HEK293 (cell line): ENCODE measurements at regions not wholly inside any gene's neighbourhood (a gene's known extent, or its start where the extent isn't known, plus 50 kb on each side); places are given as distances from the start of the nearest gene placed in this dataset.

Experiments
- CTCF ChIA-PET: fragments of 350-600 bp; formaldehyde crosslinking; extraction: SDS; loops from one replicate; lab custom pipeline; 2021; ENCODE audit warnings: antibody characterized with exemption; lab: Yijun Ruan, JAX
- POLR2A ChIA-PET: fragments of 300-600 bp; formaldehyde crosslinking; extraction: SDS; loops from one replicate; lab custom pipeline; 2020; ENCODE audit warnings: antibody characterized with exemption, inconsistent platforms; lab: Yijun Ruan, JAX
- H3K27ac ChIP-seq: fragments of 200-500 bp; sonication (Bioruptor generic); 2 replicates; pipeline ENCODE4 v1.5.1; 2014; ENCODE audit warnings: low read depth, low read length, control low read depth, inconsistent platforms; ENCODE audit errors: extremely low read depth
- H3K36me3 ChIP-seq, 2 experiments: fragments of 200-500 bp in 1 of 2; sonication (Bioruptor generic) in 1 of 2; 1 replicate in 1 of 2; 2 replicates in 1 of 2; pipeline ENCODE4 v1.5.1; 2014 to 2017; ENCODE audit warnings: inconsistent platforms in 2 of 2, low read length in 2 of 2; ENCODE audit not compliant: control insufficient read depth in 2 of 2, insufficient read depth in 1 of 2
- H3K4me1 ChIP-seq: fragments of 200-500 bp; sonication (Bioruptor generic); 2 replicates; pipeline ENCODE4 v1.5.1; 2014; ENCODE audit warnings: mild to moderate bottlenecking, low read length, inconsistent platforms; ENCODE audit not compliant: control insufficient read depth, insufficient read depth
- H3K4me3 ChIP-seq: 2 replicates; pipeline ENCODE4 v1.5.1; 2011; ENCODE audit warnings: low read depth, mild to moderate bottlenecking, control low read depth, low read length, moderate library complexity
- H3K9me3 ChIP-seq: fragments of 200-500 bp; sonication (Bioruptor generic); 2 replicates; pipeline ENCODE4 v1.5.1; 2014; ENCODE audit warnings: low read depth, low read length, inconsistent platforms; ENCODE audit not compliant: control insufficient read depth, insufficient read depth
- HOXD13 ChIP-seq: sonication (generic); formaldehyde crosslinking; IDR thresholded peaks from 2 replicates; pipeline ENCODE4 v1.8.0; 2022; ENCODE audit warnings: missing genetic modification reagents, borderline replicate concordance
- KLF1 ChIP-seq: fragments of 450-650 bp; formaldehyde crosslinking; IDR thresholded peaks from 2 replicates; pipeline ENCODE4 v1.5.1; 2016; ENCODE audit warnings: missing biosample characterization, missing genetic modification characterization
- KLF8 ChIP-seq: fragments of 450-650 bp; formaldehyde crosslinking; IDR thresholded peaks from 2 replicates; pipeline ENCODE4 v1.5.1; 2016; ENCODE audit warnings: missing biosample characterization, missing genetic modification characterization
- MEIS1 ChIP-seq: sonication (generic); formaldehyde crosslinking; IDR thresholded peaks from 2 replicates; pipeline ENCODE4 v1.8.1; 2022; ENCODE audit warnings: missing genetic modification reagents, mild to moderate bottlenecking, borderline replicate concordance
- PRDM1 ChIP-seq: fragments of 450-650 bp; formaldehyde crosslinking; IDR thresholded peaks from 2 replicates; pipeline ENCODE4; 2016; ENCODE audit warnings: missing biosample characterization, missing genetic modification characterization
- SCRT1 ChIP-seq: fragments of 450-650 bp; formaldehyde crosslinking; IDR thresholded peaks from 2 replicates; pipeline ENCODE4 v1.5.1; 2016; ENCODE audit warnings: missing biosample characterization, missing genetic modification characterization, borderline replicate concordance
- SP2 ChIP-seq: fragments of 450-650 bp; formaldehyde crosslinking; IDR thresholded peaks from 2 replicates; pipeline ENCODE4 v1.5.1; 2016; ENCODE audit warnings: missing biosample characterization, missing genetic modification characterization
- ZBTB1 ChIP-seq: fragments of 450-650 bp; formaldehyde crosslinking; IDR thresholded peaks from 2 replicates; pipeline ENCODE4 v1.5.1; 2016; ENCODE audit warnings: missing biosample characterization, missing genetic modification characterization
- ZBTB21 ChIP-seq: fragments of 450-650 bp; formaldehyde crosslinking; IDR thresholded peaks from 2 replicates; pipeline ENCODE4 v1.5.1; 2017; ENCODE audit warnings: missing biosample characterization, missing genetic modification characterization
- ZFP69B ChIP-seq: fragments of 450-650 bp; formaldehyde crosslinking; IDR thresholded peaks from 2 replicates; pipeline ENCODE4 v1.5.1; 2016; ENCODE audit warnings: missing biosample characterization, missing genetic modification characterization
- ZNF114 ChIP-seq: fragments of 450-650 bp; formaldehyde crosslinking; IDR thresholded peaks from 2 replicates; pipeline ENCODE4 v1.5.0; 2017; ENCODE audit warnings: missing biosample characterization, missing genetic modification characterization
- ZNF121 ChIP-seq: fragments of 450-650 bp; formaldehyde crosslinking; IDR thresholded peaks from 2 replicates; pipeline ENCODE4 v1.5.1; 2016; ENCODE audit warnings: missing biosample characterization, missing genetic modification characterization
- ZNF157 ChIP-seq: fragments of 450-650 bp; formaldehyde crosslinking; IDR thresholded peaks from 2 replicates; pipeline ENCODE4 v1.5.1; 2016; ENCODE audit warnings: missing biosample characterization, missing genetic modification characterization
- ZNF16 ChIP-seq: fragments of 450-650 bp; formaldehyde crosslinking; IDR thresholded peaks from 2 replicates; pipeline ENCODE4 v1.5.1; 2016; ENCODE audit warnings: low read depth, missing biosample characterization, missing genetic modification characterization
- ZNF169 ChIP-seq: fragments of 450-650 bp; formaldehyde crosslinking; IDR thresholded peaks from 2 replicates; pipeline ENCODE4 v1.5.1; 2016; ENCODE audit warnings: missing biosample characterization, missing genetic modification characterization
- ZNF335 ChIP-seq: fragments of 450-650 bp; formaldehyde crosslinking; conservative IDR thresholded peaks from 2 replicates; pipeline ENCODE4 v1.5.1; 2016; ENCODE audit warnings: missing biosample characterization, missing genetic modification characterization
- ZNF37A ChIP-seq: fragments of 450-650 bp; IDR thresholded peaks from 2 replicates; pipeline ENCODE4 v1.5.1; 2018; ENCODE audit warnings: missing biosample characterization, missing genetic modification characterization
- ZNF404 ChIP-seq: fragments of 450-650 bp; formaldehyde crosslinking; IDR thresholded peaks from 2 replicates; pipeline ENCODE4 v1.5.1; 2017; ENCODE audit warnings: missing biosample characterization, missing genetic modification characterization
- ZNF416 ChIP-seq: fragments of 450-650 bp; formaldehyde crosslinking; IDR thresholded peaks from 2 replicates; pipeline ENCODE4 v1.5.1; 2016; ENCODE audit warnings: missing biosample characterization, missing genetic modification characterization
- ZNF514 ChIP-seq: fragments of 450-650 bp; formaldehyde crosslinking; IDR thresholded peaks from 2 replicates; pipeline ENCODE4 v1.5.1; 2016; ENCODE audit warnings: missing biosample characterization, missing genetic modification characterization
- ZNF529 ChIP-seq: fragments of 450-650 bp; formaldehyde crosslinking; IDR thresholded peaks from 2 replicates; pipeline ENCODE4 v1.5.1; 2017; ENCODE audit warnings: missing genetic modification characterization, missing biosample characterization; ENCODE audit not compliant: insufficient replicate concordance
- ZNF629 ChIP-seq: fragments of 450-650 bp; formaldehyde crosslinking; IDR thresholded peaks from 2 replicates; pipeline ENCODE4 v1.5.1; 2017; ENCODE audit warnings: missing biosample characterization, missing genetic modification characterization
- ZNF830 ChIP-seq: fragments of 450-650 bp; IDR thresholded peaks from 2 replicates; pipeline ENCODE4 v1.5.0; 2018; ENCODE audit warnings: missing biosample characterization, missing genetic modification characterization, low read depth, mild to moderate bottlenecking, moderate library complexity
- ZNF843 ChIP-seq: fragments of 450-650 bp; formaldehyde crosslinking; IDR thresholded peaks from 2 replicates; pipeline ENCODE4 v1.5.1; 2016; ENCODE audit warnings: missing biosample characterization, missing genetic modification characterization
- TF ChIP-seq, protein P1 (sequence below): IDR thresholded peaks from 2 replicates; pipeline ENCODE4 v1.6.1; 2011; ENCODE audit warnings: mild to moderate bottlenecking, low read depth, low read length, borderline replicate concordance
- TF ChIP-seq, protein P2 (sequence below): fragments of 450-650 bp; formaldehyde crosslinking; IDR thresholded peaks from 2 replicates; pipeline ENCODE4 v1.5.1; 2016; ENCODE audit warnings: missing biosample characterization, missing genetic modification characterization
- TF ChIP-seq, protein P3 (sequence below): fragments of 450-650 bp; formaldehyde crosslinking; IDR thresholded peaks from 2 replicates; pipeline ENCODE4 v1.5.1; 2016; ENCODE audit warnings: missing biosample characterization, missing genetic modification characterization

DNA sequence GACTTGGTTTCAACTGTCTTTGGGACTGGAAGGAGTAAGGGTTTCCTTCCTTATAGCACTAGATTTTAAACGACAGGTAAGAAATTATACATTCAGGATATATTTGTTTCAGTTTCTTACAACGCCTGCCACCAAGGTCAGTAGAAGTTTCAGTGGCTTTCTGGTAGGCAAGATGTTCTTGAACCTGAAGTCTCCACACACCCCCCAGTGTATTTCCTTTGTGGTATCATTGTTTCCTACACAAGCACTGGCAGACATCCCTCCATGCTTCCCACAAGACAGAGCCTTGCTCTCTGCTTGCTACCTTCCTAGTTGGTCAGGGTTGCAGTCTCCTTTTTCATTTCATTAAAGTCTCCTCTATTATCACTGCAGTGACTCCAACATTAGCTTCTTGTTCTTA is 283.1 kb downstream of the FLRT2 start:
- POLR2A ChIA-PET = no interaction called here
- TF ChIP-seq ZNF16 (tag by site-specific recombination) (no peak), ZNF514 (no peak)
- Histone ChIP-seq H3K4me1 (no peaks in the 10 kb centered on the region), H3K9me3 (no peaks in the 10 kb centered on the region), H3K27ac (no peak overlapping the region), H3K4me3 (no peak overlapping the region), H3K36me3 (no peaks in the 10 kb centered on the region)
- CTCF ChIA-PET = interaction anchor here (0.7 kb wide), 1 partner anchor 276 kb away, joined by 4 read pairs; no protein-coding TSS in a partner anchor

DNA sequence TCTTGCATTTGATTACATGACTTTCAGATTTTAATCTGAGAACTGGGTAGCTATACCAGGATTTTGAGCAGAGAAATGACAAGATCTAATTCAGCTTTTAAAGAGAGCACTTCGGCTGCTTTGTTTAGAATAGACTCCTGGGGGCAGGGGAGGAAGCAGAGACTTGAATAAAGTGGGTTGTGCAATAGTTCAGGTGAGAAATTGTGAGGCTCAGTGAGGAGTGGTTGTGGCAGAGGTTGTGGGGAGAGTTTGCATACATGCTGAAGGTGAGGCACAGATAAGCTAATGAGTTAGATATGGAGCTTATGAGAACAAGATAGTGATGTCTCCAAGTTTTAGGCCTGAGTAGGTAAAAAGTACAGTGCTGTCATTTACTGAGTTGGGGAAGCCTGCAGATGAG is 281.4 kb downstream of the FLRT2 start:
- Histone ChIP-seq H3K4me3 (no peak overlapping the region), H3K27ac (no peak overlapping the region), H3K4me1 (no peaks in the 10 kb centered on the region), H3K36me3 (no peaks in the 10 kb centered on the region), H3K9me3 (no peaks in the 10 kb centered on the region)
- CTCF ChIA-PET = no interaction called here
- TF ChIP-seq ZNF629 (tag by site-specific recombination) (no peak), KLF1 (no peak), ZNF169 (no peak), ZNF416 (tag by site-specific recombination) (no peak), ZFP69B (tag by site-specific recombination) (no peak), ZNF37A (tag by site-specific recombination) (no peak), ZNF529 (no peak), ZNF335 (no peak), ZNF843 (tag by site-specific recombination) (no peak), ZNF404 (no peak), SCRT1 (no peak), KLF8 (no peak), ZBTB21 (no peak), ZNF157 (tag by site-specific recombination) (no peak), ZNF830 (no peak), ZNF114 (tag by site-specific recombination) (no peak), MEIS1 (CRISPR knock-in tag) (no peak), SP2 (tag by site-specific recombination) (no peak)
- TF ChIP-seq, protein P1, sequence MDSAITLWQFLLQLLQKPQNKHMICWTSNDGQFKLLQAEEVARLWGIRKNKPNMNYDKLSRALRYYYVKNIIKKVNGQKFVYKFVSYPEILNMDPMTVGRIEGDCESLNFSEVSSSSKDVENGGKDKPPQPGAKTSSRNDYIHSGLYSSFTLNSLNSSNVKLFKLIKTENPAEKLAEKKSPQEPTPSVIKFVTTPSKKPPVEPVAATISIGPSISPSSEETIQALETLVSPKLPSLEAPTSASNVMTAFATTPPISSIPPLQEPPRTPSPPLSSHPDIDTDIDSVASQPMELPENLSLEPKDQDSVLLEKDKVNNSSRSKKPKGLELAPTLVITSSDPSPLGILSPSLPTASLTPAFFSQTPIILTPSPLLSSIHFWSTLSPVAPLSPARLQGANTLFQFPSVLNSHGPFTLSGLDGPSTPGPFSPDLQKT = no peak
- TF ChIP-seq, protein P2, sequence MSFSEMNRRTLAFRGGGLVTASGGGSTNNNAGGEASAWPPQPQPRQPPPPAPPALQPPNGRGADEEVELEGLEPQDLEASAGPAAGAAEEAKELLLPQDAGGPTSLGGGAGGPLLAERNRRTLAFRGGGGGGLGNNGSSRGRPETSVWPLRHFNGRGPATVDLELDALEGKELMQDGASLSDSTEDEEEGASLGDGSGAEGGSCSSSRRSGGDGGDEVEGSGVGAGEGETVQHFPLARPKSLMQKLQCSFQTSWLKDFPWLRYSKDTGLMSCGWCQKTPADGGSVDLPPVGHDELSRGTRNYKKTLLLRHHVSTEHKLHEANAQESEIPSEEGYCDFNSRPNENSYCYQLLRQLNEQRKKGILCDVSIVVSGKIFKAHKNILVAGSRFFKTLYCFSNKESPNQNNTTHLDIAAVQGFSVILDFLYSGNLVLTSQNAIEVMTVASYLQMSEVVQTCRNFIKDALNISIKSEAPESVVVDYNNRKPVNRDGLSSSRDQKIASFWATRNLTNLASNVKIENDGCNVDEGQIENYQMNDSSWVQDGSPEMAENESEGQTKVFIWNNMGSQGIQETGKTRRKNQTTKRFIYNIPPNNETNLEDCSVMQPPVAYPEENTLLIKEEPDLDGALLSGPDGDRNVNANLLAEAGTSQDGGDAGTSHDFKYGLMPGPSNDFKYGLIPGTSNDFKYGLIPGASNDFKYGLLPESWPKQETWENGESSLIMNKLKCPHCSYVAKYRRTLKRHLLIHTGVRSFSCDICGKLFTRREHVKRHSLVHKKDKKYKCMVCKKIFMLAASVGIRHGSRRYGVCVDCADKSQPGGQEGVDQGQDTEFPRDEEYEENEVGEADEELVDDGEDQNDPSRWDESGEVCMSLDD (tag by site-specific recombination) = no peak
- POLR2A ChIA-PET = no interaction called here

DNA sequence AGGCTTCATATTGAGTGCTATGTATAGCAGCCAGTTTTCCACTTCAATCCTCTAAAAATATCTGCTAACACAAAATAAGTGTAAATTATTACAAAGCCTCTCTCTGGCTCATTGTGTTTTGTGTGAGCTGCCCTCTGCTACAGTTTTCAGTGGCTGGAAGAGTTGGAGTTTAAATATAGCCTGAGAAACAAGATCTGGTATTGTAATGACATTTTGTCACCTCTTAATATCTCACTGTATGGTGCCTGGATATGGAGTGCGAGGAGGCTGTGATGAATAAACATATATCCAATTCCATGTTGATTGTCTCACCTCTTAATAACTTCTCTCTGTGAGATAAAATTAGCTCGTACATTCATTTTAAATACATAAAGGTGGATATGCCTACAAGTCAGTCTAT is 269.7 kb downstream of the FLRT2 start:
- no peaks in the 10 kb centered on the region for H3K9me3 ChIP-seq
- CTCF ChIA-PET = no interaction called here
- no peak overlapping the region for H3K27ac ChIP-seq
- H3K4me1 ChIP-seq = no peaks in the 10 kb centered on the region
- H3K36me3 ChIP-seq = no peaks in the 10 kb centered on the region
- no peak overlapping the region for H3K4me3 ChIP-seq
- TF ChIP-seq ZNF157 (tag by site-specific recombination) (no peak), ZBTB1 (tag by site-specific recombination) (no peak), ZNF121 (tag by site-specific recombination) (no peak), ZNF169 (no peak), HOXD13 (CRISPR knock-in tag) (no peak), PRDM1 (tag by site-specific recombination) (no peak)
- TF ChIP-seq, protein P3, sequence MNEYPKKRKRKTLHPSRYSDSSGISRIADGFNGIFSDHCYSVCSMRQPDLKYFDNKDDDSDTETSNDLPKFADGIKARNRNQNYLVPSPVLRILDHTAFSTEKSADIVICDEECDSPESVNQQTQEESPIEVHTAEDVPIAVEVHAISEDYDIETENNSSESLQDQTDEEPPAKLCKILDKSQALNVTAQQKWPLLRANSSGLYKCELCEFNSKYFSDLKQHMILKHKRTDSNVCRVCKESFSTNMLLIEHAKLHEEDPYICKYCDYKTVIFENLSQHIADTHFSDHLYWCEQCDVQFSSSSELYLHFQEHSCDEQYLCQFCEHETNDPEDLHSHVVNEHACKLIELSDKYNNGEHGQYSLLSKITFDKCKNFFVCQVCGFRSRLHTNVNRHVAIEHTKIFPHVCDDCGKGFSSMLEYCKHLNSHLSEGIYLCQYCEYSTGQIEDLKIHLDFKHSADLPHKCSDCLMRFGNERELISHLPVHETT (tag by site-specific recombination) = no peak
- POLR2A ChIA-PET = no interaction called here
